Gastrocnemius medialis (tissue), 4 donors: ENCODE measurements at regions not wholly inside any gene's neighbourhood (a gene's known extent, or its start where the extent isn't known, plus 50 kb on each side); places are given as distances from the start of the nearest gene placed in this dataset.

Experiments
- ATAC-seq, 2 donors: fragments of 150-250 bp; one replicate each; pipeline ENCODE4 v1.9.1; 2016
- DNase-seq, 2 donors: peaks; one replicate each; pipeline ENCODE4 v3.0.0-alpha.2; 2019
- H3K27ac ChIP-seq, 4 donors: fragments of 200-600 bp; sonication (generic); 1 replicate in 1 of 4; 2 replicates in 3 of 4; pipeline ENCODE4 v1.5.1; 2016 to 2018; ENCODE audit warnings: mild to moderate bottlenecking in 2 of 4, moderate library complexity in 1 of 4
- H3K27me3 ChIP-seq, 3 donors: fragments of 200-600 bp; sonication (generic) in 2 of 3; 1 replicate in 1 of 3; 2 replicates in 2 of 3; pipeline versions ENCODE4 v1.5.1 to v1.6.0; 2016 to 2019; ENCODE audit warnings: mild to moderate bottlenecking in 1 of 3, moderate library complexity in 1 of 3
- H3K36me3 ChIP-seq, 2 donors: fragments of 200-600 bp; sonication (generic) in 1 of 2; one replicate each; pipeline ENCODE4 v1.5.1; 2017 to 2018
- H3K4me1 ChIP-seq, 2 donors: fragments of 200-600 bp; sonication (generic) in 1 of 2; one replicate each; pipeline ENCODE4 v1.5.1; 2016 to 2017; ENCODE audit warnings: mild to moderate bottlenecking in 2 of 2
- H3K4me3 ChIP-seq, 4 donors: fragments of 200-600 bp; sonication (generic) in 3 of 4; 1 replicate in 1 of 4; 2 replicates in 3 of 4; pipeline ENCODE4 v1.5.1; 2016 to 2019; ENCODE audit warnings: mild to moderate bottlenecking in 2 of 4
- H3K9me3 ChIP-seq, 3 donors: fragments of 200-600 bp; sonication (generic) in 2 of 3; 1 replicate in 1 of 3; 2 replicates in 2 of 3; pipeline ENCODE4 v1.5.1; 2016 to 2019
- POLR2A ChIP-seq, 2 donors: fragments of 450-650 bp; IDR thresholded peaks; one replicate each; pipeline ENCODE4 v1.6.1; 2017; ENCODE audit warnings: antibody characterized with exemption in 2 of 2, mild to moderate bottlenecking in 2 of 2, moderate library complexity in 2 of 2
- in situ Hi-C, 4 donors: fragments of 200-750 bp; cut with MboI; loops; one replicate each; pipeline versions ENCODE4 v1.15.0 to v1.8.0; 2017; ENCODE audit warnings: low sequenced_read_pairs in 4 of 4
- intact Hi-C: fragments of 100-400 bp; cut with DNase I; formaldehyde crosslinking; loops from one replicate; pipeline ENCODE4 v1.15.1; 2023; ENCODE audit warnings: low total_unique reads
- TF ChIP-seq, protein P1 (sequence below), 5 experiments: fragments of 450-650 bp in 3 of 5; fragments of 200-600 bp in 2 of 5; sonication (generic) in 2 of 5; IDR thresholded peaks in 4 of 5; conservative IDR thresholded peaks in 1 of 5; 1 replicate in 4 of 5; 2 replicates in 1 of 5; pipeline ENCODE4 v1.5.1; 2016 to 2019; ENCODE audit warnings: antibody characterized with exemption in 5 of 5, mild to moderate bottlenecking in 3 of 5, moderate library complexity in 3 of 5

DNA sequence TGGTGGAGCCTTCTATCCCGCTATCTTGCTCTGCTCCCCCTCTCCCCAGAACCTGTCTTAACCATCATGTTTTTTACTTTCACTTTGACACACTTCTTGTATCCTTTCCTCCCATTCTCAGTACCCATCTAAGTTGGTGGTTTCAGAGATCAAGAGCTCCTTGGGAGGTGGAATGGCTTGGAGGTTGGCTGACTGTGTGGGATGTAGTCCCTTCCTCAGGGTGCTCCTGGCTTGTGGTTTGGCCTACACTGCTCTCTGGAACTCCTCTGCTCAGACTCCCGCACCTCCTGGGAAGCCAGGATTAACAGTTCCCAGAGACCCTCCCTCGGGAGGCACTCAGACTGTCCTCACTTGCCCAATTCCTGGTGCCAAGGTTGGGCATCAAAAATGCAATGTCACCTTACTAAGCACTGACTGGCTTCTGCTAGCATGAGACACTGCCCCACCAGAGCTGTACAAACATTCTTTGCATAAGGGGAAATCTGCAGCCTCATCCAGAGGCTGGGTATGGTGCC is 93.1 kb upstream of the NAMPT start:
- no peak for DNase-seq

DNA sequence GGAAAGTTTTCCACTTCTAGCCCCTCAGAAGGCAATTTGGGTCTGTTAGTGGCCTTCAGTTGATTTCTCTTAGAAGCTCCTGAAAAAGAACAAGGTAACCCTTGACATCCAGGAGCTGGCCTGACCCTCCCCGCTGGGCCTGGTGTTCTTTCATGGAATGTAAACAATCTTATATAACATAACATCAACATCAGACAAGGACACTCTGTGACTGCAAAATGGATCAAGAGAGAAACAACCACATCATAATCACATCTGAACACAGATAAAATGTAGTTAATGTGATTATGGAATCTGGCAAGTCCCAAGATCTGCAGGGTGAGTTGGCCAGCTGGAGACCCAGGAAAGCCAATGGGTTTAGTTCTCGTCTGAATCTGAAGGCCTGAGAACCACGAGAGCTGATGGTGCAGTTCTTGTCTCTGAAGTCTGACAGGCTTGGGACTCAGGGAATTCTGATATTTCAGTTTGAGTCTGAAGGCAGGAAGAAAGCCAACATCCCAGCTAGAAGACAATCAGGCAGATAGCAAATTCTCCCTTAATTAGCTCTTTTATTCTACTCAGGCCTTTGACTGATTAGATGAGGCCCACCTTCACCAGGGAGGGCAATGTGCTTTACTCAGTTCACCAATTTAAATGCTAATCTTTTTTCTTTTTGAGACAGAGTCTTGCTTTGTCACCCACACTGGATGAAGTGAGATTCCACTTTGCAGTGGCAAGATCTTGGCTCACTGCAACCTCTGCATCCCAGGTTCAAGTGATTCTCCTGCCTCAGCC is 91.4 kb upstream of the NAMPT start:
- DNase-seq (no peak), ATAC-seq (no peak)
- H3K27me3 ChIP-seq = no peaks in the 10 kb centered on the region
- no peak overlapping the region for H3K27ac ChIP-seq
- H3K4me1 ChIP-seq = no peaks in the 10 kb centered on the region
- intact Hi-C loops = no loop called here
- TF ChIP-seq, protein P1, sequence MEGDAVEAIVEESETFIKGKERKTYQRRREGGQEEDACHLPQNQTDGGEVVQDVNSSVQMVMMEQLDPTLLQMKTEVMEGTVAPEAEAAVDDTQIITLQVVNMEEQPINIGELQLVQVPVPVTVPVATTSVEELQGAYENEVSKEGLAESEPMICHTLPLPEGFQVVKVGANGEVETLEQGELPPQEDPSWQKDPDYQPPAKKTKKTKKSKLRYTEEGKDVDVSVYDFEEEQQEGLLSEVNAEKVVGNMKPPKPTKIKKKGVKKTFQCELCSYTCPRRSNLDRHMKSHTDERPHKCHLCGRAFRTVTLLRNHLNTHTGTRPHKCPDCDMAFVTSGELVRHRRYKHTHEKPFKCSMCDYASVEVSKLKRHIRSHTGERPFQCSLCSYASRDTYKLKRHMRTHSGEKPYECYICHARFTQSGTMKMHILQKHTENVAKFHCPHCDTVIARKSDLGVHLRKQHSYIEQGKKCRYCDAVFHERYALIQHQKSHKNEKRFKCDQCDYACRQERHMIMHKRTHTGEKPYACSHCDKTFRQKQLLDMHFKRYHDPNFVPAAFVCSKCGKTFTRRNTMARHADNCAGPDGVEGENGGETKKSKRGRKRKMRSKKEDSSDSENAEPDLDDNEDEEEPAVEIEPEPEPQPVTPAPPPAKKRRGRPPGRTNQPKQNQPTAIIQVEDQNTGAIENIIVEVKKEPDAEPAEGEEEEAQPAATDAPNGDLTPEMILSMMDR (IDR thresholded peaks at IDR 0.05 in 4 of 5, conservative IDR thresholded peaks at IDR 0.05 in 1 of 5) = no peak
- no peak for TF ChIP-seq POLR2A (IDR thresholded peaks at IDR 0.05)
- H3K4me3 ChIP-seq = no peak overlapping the region
- in situ Hi-C loops = no loop called here
- no peaks in the 10 kb centered on the region for H3K36me3 ChIP-seq
- no peaks in the 10 kb centered on the region for H3K9me3 ChIP-seq

More for the DNA sequence above, 93.1 kb upstream of the NAMPT start:
- Histone ChIP-seq H3K9me3 (no peaks in the 10 kb centered on the region), H3K27me3 (no peaks in the 10 kb centered on the region), H3K36me3 (no peaks in the 10 kb centered on the region), H3K4me1 (no peaks in the 10 kb centered on the region), H3K27ac (no peak overlapping the region), H3K4me3 (no peak overlapping the region)
- ATAC-seq = no peak
- TF ChIP-seq, protein P1 (IDR thresholded peaks at IDR 0.05 in 4 of 5, conservative IDR thresholded peaks at IDR 0.05 in 1 of 5) = no peak
- TF ChIP-seq POLR2A (IDR thresholded peaks at IDR 0.05) = no peak
- in situ Hi-C loops (no loop called here), intact Hi-C loops (no loop called here)

- in situ Hi-C loops = no loop called here
- ATAC-seq (no peak), DNase-seq (no peak)
- no peak overlapping the region for H3K4me3 ChIP-seq
- no peaks in the 10 kb centered on the region for H3K36me3 ChIP-seq
- no peaks in the 10 kb centered on the region for H3K9me3 ChIP-seq
- intact Hi-C loops = no loop called here
- H3K4me1 ChIP-seq = no peaks in the 10 kb centered on the region
- no peak overlapping the region for H3K27ac ChIP-seq
- H3K27me3 ChIP-seq = no peaks in the 10 kb centered on the region
- TF ChIP-seq, protein P1 (IDR thresholded peaks at IDR 0.05 in 4 of 5, conservative IDR thresholded peaks at IDR 0.05 in 1 of 5) = no peak
- no peak for TF ChIP-seq POLR2A (IDR thresholded peaks at IDR 0.05)
These were observed 90.7 kb upstream of the NAMPT start for GRCh38 chr7:106375499-106375898.

DNA sequence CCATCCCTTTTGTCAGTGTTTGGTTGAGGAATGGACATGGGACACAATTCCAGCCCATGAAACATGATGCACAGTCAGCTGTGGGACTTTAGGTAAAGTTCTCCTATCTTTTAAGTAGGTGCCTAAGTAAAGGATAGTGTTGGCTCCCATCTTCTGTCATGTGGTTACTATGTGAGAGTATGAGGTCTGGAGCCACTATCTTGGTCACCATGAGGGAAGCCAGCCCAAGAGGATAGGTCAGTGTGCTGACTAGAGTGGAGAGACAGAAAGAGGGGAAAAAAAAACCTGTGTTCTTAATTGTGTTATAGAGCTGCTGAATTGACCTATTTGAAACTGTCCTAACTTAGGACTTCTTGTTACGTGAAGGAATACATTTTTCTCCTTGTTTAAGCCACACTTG is 89.7 kb upstream of the NAMPT start:
- Histone ChIP-seq H3K9me3 (no peaks in the 10 kb centered on the region), H3K27me3 (no peaks in the 10 kb centered on the region), H3K27ac (no peak overlapping the region), H3K4me3 (no peak overlapping the region), H3K4me1 (no peaks in the 10 kb centered on the region), H3K36me3 (no peaks in the 10 kb centered on the region)
- no peak for DNase-seq
- in situ Hi-C loops = no loop called here
- intact Hi-C loops = no loop called here
- TF ChIP-seq POLR2A (IDR thresholded peaks at IDR 0.05) = no peak
- TF ChIP-seq, protein P1 (IDR thresholded peaks at IDR 0.05 in 4 of 5, conservative IDR thresholded peaks at IDR 0.05 in 1 of 5) = no peak
- ATAC-seq = no peak
